ENCODE measurements at regions not wholly inside any gene's neighbourhood (a gene's known extent, or its start where the extent isn't known, plus 50 kb on each side); places are given as distances from the start of the nearest gene placed in this dataset.

DNA sequence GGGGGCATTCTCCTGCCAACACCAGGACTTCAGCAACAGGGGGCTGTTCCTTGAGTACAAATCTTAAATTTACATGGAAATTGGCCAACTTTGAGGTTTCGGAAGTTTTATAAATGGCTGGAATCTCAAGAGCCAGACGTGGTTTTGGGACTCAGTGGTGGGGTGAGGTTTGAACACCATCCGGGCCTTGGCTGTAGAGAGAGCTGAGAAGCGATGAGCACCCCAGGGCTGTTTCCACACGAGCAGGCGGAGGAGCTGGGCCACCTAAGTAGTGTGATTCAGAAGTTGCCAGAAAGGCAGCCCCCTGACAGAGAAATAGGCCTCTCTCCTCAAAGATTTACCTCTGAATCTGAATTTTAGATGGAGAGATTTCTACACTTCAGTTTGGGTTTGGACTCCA is 89.0 kb downstream of the FGF9 start:
- no peaks in the 10 kb centered on the region for H3K27me3 ChIP-seq (replicated peaks in 1 of 4; ENCODE audit: control insufficient read depth in 3 of 4, extremely low read depth in 1 of 4, insufficient read depth in 3 of 4, low read length in 3 of 4)
- H3K4me3 ChIP-seq (ENCODE audit: extremely low read depth in 1 of 4, insufficient read depth in 2 of 4, low read depth in 3 of 4, low read length in 4 of 4): no peak overlapping the region
- ChIA-PET CTCF (ENCODE audit: partially characterized antibody) (interaction anchor here (0.7 to 2.1 kb wide), 2 partner anchors 83 to 121 kb away, joined by 3 to 7 read pairs; no protein-coding TSS in a partner anchor), POLR2A (ENCODE audit: partially characterized antibody) (no interaction called here)
- FAIRE-seq: no peak
- no peak overlapping the region for H3K14ac ChIP-seq (ENCODE audit: insufficient read length)
- H3K4me1 ChIP-seq (replicated peaks in 1 of 4; ENCODE audit: control insufficient read depth in 3 of 4, insufficient read depth in 4 of 4, low read length in 3 of 4): peaks cover 0 to 12% (median 1%) of the 10 kb centered on the region in 4 experiments; a peak in 2 of 7 replicates
- H3K27ac ChIP-seq (ENCODE audit: low read depth, low read length): no peak overlapping the region
- no peak for DNase-seq (ENCODE audit: low read depth in 1 of 2, low spot score in 2 of 2)
- H3K18ac ChIP-seq (ENCODE audit: extremely low read depth, low read length): no peak overlapping the region
- no peak overlapping the region for H4K91ac ChIP-seq (replicated peaks; ENCODE audit: insufficient read length, low read length)
- H3K79me2 ChIP-seq (ENCODE audit: control insufficient read depth in 1 of 2, insufficient read depth in 2 of 2, low read length in 2 of 2): no peaks in the 10 kb centered on the region
- H2BK12ac ChIP-seq (ENCODE audit: low read depth, low read length): no peak overlapping the region
- no peak overlapping the region for H2AK5ac ChIP-seq (ENCODE audit: low read depth, low read length)
- H2BK5ac ChIP-seq (ENCODE audit: low read depth, low read length): no peak overlapping the region
- H3K9me3 ChIP-seq (ENCODE audit: insufficient read depth in 2 of 2, low read depth in 1 of 2, low read length in 1 of 2): no peaks in the 10 kb centered on the region
- no peak overlapping the region for H2BK15ac ChIP-seq (ENCODE audit: low read length)
- no peak overlapping the region for H3K4ac ChIP-seq (replicated peaks; ENCODE audit: insufficient read length, low read depth, low read length)
- H3K23me2 ChIP-seq (ENCODE audit: low read depth, low read length): no peaks in the 10 kb centered on the region
- H3K56ac ChIP-seq (replicated peaks; ENCODE audit: insufficient read length, low read depth, low read length): no peak overlapping the region
- TF ChIP-seq, protein P1, sequence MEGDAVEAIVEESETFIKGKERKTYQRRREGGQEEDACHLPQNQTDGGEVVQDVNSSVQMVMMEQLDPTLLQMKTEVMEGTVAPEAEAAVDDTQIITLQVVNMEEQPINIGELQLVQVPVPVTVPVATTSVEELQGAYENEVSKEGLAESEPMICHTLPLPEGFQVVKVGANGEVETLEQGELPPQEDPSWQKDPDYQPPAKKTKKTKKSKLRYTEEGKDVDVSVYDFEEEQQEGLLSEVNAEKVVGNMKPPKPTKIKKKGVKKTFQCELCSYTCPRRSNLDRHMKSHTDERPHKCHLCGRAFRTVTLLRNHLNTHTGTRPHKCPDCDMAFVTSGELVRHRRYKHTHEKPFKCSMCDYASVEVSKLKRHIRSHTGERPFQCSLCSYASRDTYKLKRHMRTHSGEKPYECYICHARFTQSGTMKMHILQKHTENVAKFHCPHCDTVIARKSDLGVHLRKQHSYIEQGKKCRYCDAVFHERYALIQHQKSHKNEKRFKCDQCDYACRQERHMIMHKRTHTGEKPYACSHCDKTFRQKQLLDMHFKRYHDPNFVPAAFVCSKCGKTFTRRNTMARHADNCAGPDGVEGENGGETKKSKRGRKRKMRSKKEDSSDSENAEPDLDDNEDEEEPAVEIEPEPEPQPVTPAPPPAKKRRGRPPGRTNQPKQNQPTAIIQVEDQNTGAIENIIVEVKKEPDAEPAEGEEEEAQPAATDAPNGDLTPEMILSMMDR (IDR thresholded peaks at IDR 0.05; ENCODE audit: control extremely low read depth in 1 of 3, insufficient read depth in 1 of 3, low read depth in 1 of 3, low read length in 3 of 3): no peak
- TF ChIP-seq BCL11A (IDR thresholded peaks at IDR 0.05; ENCODE audit: low read depth in 2 of 2, low read length in 2 of 2) (no peak), EGR1 (IDR thresholded peaks at IDR 0.05; ENCODE audit: borderline replicate concordance, low read depth, low read length) (no peak), FOSL1 (IDR thresholded peaks at IDR 0.05; ENCODE audit: insufficient read depth, low read depth, low read length) (no peak), CEBPB (IDR thresholded peaks at IDR 0.05; ENCODE audit: low read depth, low read length) (no peak), CHD2 (IDR thresholded peaks at IDR 0.05; ENCODE audit: low read length) (no peak), RFX5 (IDR thresholded peaks at IDR 0.05; ENCODE audit: borderline replicate concordance, low read depth, low read length) (no peak), HDAC6 (IDR thresholded peaks at IDR 0.05; ENCODE audit: low read depth, low read length) (no peak), ASH2L (IDR thresholded peaks at IDR 0.05; ENCODE audit: low read length) (no peak), ZNF274 (IDR thresholded peaks at IDR 0.05; ENCODE audit: borderline replicate concordance, extremely low read depth, low read length) (no peak), BACH1 (IDR thresholded peaks at IDR 0.05; ENCODE audit: low read length) (no peak)
- H3K9ac ChIP-seq (replicated peaks in 1 of 4; ENCODE audit: extremely low read depth in 1 of 4, low read depth in 3 of 4, low read length in 3 of 4): no peak overlapping the region
- H4K8ac ChIP-seq (ENCODE audit: extremely low read depth, insufficient read depth, low read length): no peak overlapping the region
- no peaks in the 10 kb centered on the region for H3K79me1 ChIP-seq (ENCODE audit: low read depth, low read length)
- no peaks in the 10 kb centered on the region for H3K36me3 ChIP-seq (ENCODE audit: control insufficient read depth in 2 of 4, insufficient read depth in 4 of 4, low read length in 3 of 4)
- 80% methylated on average over 6 of the region's 6 CpGs; no CpG with 5 or more reads in 1 of the 2 experiments for WGBS, 2 experiments (ENCODE audit: extremely low coverage in 1 of 2, insufficient coverage in 1 of 2, insufficient read length in 1 of 2, insufficient replicate concordance in 2 of 2, low coverage in 1 of 2, low lambda C conversion rate in 2 of 2, missing lambda C conversion rate in 1 of 2)
- no peak overlapping the region for H2BK120ac ChIP-seq (replicated peaks; ENCODE audit: low read depth, low read length)
- no peak overlapping the region for H4K5ac ChIP-seq (ENCODE audit: insufficient read length, low read depth, low read length)
- no peak overlapping the region for H3K4me2 ChIP-seq (ENCODE audit: insufficient read depth in 1 of 2, low read depth in 2 of 2, low read length in 2 of 2)
- no peak overlapping the region for H2BK20ac ChIP-seq (ENCODE audit: low read length)
- H2AFZ ChIP-seq (ENCODE audit: low read length): no peak overlapping the region
- H3K23ac ChIP-seq (ENCODE audit: insufficient read length): no peak overlapping the region
- H4K20me1 ChIP-seq (replicated peaks in 1 of 2; ENCODE audit: control insufficient read depth in 1 of 2, insufficient read depth in 2 of 2, low read length in 2 of 2): peaks cover 0 to 3% of the 10 kb centered on the region in 2 experiments
